NCI-H446 treated with DMSO at 0.1 percent for 48 hours (cell line): ENCODE measurements at regions not wholly inside any gene's neighbourhood (a gene's known extent, or its start where the extent isn't known, plus 50 kb on each side); places are given as distances from the start of the nearest gene placed in this dataset.
"Not testable (repeated sequence)": the region's sequence is repeated elsewhere in the genome, so short reads cannot be mapped to it uniquely, and the experiment has no call there.

Experiments used
- DNase-seq: peaks from one replicate; lab custom pipeline; 2025; lab: John Stamatoyannopoulos, UW

DNA sequence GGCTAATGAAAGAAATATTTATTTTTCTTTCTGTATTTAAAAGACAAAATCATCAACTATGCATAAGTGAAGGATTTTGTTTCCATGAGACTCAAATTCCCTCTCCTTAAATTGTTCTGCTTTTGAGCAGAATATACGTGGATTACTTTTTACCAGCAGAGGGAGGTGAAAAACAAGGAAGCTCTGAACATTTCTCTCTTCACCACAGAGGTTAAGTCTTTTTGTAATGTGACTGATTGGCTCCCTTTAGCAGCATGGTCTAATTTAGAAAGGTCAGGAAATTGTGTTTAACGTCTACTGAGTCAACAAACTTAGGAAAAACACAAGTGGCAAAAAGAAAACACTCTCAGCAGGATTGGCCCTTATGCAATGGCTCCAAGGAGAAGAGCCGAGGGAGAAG, 55.1 kb upstream of the F9 start:
- DNase-seq, result no peak

DNA sequence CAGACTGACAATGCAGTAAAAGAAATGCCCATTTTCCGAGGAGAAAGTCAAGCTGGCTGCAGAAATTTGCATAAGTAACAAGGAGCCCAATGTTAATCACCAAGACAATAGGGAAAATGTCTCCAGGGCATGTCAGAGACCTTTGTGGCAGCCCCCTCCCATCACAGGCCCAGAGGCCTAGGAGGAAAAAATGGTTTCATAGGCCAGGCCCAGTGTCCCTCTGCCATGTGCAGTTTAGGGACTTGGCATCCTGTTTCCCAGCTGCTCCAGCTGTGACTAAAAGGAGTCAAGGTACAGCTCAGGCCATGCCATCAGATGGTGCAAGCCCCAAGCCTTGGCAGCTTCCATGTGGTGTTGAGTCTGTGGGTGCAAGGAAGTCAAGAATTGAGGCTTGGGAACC, 68.6 kb upstream of the F9 start:
- DNase-seq, result not testable (repeated sequence)

DNA sequence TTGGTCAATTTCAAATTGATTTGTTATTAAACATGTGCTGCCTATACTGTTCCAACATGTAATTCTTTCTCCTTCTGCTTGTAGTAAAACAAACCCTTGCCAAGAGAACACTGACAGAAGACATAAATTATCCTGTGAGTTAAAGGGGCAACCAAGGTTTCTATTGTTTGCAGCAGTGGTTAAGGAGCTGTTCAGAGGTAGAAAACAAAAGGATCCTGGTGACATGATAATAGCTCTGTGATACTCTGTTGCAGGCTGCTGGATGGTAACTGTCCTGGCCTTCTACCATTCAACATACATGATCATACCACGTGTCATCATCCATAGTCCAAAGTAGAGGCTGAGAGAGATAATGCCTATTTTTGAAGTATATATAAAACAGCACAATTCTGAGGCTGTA, 75.8 kb upstream of the F9 start:
- no peak for DNase-seq

DNA sequence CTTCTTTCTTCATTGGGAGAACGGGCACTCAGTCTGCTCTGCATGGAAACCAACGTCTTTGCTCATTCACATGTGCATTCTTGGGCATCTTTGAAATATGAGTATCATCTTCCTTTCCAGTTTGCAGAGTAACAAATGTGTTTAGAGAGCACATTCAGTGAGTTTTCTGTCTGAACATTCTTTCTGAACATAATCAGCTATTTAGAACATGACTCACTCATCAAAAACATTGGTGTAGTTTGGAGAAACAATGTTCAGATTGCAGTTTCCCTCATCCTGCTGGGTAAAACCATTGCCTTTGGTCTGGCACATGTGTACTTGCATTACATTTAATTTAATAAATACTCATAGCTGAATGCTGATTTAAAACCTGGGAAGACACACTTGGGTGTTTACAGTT, 81.5 kb upstream of the F9 start:
- DNase-seq, result no peak

DNA sequence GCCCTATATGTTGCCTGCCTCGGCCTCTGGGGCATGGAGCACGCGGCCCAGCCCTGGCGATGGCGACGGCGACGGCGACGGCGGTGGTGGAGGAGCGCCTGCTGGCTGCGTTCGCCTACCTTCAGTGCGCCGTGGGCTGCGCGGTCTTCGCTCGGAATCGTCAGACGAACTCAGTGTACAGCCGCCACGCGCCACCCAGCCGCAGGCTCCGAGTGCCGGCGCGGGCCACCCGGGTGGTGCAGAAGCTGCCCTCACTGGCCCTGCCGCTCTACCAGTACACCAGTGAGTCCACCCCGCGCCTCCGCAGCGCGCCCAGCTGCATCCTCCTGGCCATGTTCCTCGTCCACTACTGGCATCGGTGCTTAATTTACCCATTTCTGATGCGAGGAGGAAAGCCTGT, 83.7 kb upstream of the F9 start:
- no peak for DNase-seq

DNA sequence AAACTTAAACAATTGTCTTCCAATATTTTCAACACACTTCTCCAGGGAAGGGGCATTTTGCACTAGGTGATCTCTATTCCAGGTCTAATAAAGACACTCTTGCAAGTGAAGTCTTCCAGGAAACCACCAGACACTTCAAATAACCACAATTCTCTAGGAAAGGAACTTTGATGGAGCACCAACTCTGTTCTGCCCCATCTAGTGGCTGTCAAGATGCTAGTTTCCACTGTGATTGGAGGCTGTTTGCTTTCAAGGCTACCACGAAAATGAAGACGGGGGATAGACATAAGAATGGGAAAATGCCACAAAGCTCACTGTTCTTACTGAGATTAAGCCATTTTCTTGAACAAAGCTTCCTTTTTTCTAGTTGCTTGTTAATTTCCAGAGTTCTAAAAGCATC, 100.6 kb upstream of the F9 start:
- no peak for DNase-seq

DNA sequence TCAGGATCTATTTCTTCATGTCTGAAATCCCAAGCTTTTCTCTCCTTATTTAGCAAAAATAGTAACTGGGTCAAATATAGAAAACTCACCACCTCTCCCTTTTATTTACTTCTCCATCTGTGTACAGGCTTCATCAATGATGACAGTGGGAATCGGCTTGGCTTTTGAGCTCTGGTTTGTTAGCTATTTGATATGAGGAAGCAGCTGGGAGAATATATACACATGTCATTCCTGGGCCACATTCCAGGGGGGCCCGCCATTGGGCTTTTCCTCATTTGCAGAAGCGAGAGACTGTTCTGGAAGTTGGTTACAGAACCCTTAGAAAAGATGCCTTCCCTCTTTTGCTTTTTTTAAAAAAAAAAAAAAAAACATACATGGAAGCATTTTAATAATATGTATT, 107.4 kb upstream of the F9 start:
- DNase-seq, result no peak

DNA sequence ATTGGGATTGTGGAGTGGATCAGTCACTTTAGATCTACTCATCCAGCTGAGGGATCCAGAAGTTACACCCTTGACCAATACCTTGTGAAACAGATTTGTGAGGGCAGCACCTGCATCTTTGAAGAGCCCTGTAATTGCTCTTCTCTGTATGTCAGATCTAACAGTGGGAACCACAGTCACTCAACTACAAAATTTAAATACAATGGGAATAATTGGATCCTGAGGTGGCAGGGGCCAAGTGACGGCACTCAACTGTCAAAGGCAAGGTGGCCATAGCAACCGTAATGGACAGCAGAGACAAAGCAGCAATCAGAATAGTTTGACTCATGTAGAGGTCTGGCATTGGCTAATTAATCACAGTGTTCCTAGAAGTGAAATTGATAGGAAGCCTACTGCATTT, 132.3 kb upstream of the F9 start:
- DNase-seq, result not testable (repeated sequence)

DNA sequence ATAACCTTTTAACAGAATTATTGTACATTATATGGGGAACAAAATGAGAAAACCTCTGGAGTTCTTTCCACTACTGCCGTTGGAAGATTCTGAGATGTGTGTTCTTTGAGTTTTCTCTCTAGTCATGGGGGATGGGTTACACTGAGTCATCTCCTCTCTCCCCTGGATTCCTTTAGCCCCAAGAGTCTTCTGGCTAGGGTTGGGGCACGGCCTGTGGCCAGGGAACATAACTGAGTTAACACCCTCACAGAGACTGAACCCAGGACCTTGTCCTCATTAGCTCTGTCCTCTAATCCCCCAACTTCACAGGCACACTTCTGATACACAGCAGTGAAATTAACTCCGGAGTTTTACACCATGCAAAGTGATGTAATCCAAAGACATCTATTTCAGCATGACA, 142.3 kb upstream of the F9 start:
- DNase-seq, result no peak

DNA sequence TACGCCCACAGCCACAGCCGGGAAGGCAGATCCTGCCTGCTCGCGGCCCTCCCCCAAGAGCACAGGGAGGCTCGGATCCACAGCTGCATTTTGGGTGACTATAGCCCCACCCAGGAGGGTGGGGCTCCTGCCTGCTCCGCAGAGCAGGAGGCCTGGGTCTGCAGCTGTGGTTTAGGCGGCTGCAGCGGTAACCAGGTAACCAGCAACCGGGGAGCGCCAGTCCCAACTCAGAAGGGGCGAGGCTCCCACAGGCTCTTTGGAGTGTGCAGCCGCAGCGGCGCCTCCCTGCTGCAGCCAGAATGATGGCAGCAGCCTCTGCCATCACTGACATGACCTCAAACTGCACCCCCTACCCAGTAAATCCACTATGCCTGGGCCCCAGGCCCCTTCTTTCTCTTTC, 148.0 kb upstream of the F9 start:
- no peak for DNase-seq

DNA sequence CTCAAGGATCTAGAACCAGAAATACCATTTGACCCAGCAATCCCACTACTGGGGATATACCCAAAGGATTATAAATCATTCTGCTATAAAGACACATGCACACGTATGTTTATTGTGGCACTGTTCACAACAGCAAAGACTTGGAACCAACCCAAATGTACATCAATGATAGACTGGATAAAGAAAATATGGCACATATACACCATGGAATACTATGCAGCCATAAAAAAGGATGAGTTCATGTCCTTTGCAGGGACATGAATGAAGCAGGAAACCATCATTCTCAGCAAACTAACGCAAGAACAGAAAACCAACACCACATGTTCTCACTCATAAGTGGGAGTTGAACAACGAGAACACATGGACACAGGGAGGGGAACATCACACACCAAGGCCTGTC, 154.0 kb upstream of the F9 start:
- not testable (repeated sequence) for DNase-seq

DNA sequence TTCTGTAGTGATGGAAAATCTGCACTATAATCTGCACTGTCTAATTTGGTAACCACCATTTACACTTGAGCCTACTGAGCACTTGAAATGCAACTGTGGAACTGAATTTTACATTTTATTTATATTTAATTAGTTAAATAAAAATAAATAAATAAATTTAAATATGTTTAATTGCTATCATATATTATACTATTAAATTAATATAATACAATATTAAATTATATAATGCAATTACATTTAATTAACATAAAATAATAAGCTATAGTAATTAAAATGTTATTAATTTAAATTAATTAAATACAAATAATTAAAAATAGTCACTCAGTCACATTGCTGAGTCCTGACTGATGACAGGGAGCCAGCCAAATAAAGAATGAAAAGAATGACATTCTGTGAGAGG, 170.2 kb upstream of the F9 start:
- DNase-seq, result no peak

DNA sequence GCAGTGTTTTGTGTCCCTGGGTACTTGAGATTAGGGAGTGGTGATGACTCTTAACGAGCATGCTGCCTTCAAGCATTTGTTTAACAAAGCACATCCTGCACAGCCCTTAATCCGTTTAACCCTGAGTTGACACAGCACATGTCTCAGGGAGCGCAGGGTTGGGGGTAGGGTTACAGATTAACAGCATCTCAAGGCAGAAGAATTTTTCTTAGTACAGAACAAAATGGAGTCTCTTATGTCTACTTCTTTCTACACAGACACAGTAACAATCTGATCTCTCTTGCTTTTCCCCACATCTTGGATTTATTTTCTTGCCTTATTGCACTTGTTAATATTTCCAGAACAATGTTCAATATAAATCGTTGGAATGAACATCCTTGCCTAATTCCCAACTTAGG, 187.9 kb upstream of the F9 start:
- not testable (repeated sequence) for DNase-seq

DNA sequence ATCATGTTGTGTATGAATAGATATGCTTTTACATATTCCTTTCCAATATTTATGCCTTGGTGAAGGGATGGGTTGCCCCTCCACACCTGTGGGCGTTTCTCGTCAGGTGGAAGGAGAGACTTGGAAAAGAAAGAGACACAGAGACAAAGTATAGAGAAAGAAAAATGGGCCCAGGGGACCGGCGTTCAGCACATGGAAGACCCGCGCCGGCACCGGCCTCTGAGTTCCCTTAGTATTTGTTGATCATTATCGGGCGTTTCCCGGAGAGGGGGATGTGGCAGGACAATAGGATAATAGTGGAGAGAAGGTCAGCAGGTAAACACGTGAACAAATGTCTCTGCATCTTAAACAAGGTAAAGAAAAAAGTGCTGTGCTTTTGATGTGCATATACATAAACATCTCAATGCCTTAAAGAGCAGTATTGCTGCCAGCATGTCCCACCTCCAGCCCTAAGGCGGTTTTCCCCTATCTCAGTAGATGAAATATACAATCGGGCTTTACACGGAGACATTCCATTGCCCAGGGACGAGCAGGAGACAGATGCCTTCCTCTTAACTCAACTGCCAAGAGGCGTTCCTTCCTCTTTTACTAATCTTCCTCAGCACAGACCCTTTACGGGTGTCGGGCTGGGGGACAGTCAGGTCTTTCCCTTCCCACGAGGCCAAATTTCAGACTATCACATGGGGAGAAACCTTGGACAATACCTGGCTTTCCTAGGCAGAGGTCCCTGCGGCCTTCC, 188.5 kb upstream of the F9 start:
- not testable (repeated sequence) for DNase-seq

DNA sequence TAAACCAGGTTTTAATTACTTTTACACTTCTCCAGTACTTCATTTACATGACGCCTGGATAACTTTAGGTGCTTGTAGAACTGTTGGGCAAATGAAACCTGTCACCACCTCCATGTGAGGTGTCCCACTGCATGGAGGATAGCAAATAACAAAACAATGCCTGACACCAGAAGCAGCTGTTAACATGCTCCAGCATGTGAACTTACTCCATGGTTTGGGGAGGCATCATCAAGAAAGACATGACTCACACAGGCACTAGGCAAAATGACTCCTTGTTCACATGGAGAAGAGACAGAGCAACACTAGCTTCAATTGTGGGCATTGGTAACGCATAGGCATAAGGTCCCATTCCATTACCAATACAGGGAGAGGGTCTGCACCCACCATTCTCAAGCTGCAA, 198.1 kb upstream of the F9 start:
- DNase-seq, result no peak

DNA sequence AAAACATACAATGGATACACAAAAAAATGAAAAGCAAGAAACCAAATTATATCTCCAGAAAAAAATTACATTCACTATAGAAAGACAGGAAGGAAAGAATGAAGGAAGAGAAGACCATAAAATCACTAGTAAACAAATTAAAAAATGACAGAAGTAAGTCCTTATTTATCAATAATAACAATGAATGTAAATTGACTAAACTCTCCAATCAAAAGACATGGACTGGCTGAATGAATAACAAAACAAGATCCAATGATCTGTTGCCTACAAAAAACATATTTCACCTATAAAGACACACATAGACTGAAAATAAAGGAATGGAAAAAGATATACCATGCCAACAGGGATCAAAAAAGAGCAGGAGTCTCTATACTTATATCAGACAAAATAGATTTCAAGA, 203.2 kb upstream of the F9 start:
- DNase-seq, result no peak

DNA sequence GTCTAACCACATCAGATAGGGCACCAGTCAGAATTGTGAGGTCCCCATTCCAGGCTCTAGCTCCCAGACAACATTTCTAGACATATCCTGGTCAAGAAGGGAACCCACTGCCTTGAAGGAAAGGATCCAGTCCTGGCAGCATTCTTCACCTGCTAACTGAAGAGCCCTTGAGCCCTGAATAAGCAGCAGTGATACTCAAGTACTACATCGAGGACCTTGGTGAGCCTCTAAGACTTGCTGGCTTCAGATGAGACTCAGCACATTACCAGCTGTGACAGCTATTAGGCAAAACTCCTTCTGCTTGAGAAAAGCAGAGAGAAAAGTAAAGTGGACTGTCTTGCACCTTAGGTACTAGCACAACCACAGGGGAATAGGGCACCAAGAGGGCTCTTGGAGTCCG, 205.8 kb upstream of the F9 start:
- DNase-seq, result no peak

DNA sequence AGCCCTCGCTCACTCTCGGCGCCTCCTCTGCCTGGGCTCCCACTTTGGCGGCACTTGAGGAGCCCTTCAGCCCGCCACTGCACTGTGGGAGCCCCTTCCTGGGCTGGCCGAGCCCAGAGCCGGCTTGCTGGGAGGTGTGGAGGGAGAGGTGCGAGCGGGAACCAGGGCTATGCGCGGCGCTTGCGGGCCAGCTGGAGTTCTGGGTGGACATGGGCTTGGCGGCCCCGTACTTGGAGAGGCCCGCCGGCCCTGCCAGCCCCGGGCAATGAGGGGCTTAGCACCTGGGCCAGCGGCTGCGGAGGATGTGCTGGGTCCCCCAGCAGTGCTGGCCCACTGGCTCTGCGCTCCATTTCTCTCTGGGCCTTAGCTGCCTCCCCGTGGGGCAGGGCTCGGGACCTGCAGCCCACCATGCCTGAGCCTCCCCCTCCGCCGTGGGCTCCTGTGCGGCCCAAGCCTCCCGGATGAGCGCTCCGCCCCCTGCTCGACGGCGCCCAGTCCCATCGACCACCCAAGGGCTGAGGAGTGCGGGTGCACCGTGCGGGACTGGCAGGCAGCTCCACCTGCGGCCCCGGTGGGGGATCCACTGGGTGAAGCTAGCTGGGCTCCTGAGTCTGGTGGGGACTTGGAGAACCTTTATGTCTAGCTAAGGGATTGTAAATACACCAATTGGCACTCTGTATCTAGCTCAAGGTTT, 209.7 kb upstream of the F9 start:
- DNase-seq, result not testable (repeated sequence)

DNA sequence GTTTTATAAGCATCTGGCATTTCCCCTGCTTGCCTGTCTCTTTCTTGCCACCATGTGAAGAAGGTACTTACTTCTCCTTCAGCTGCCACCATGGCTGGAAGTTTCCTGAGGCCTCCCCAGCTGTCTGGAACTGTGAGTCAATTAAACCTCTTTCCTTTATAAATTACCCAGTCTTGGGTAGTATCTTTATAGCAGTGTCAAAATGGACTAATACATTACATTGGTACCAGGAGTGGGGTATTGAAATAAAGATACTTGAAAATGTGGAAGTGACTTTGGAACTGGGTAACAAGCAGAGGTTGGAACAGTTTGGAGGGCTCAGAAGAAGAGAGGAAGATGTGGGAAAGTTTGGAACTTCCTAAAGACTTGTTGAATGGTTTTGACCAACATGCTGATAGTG, 223.9 kb upstream of the F9 start:
- DNase-seq, result not testable (repeated sequence)

DNA sequence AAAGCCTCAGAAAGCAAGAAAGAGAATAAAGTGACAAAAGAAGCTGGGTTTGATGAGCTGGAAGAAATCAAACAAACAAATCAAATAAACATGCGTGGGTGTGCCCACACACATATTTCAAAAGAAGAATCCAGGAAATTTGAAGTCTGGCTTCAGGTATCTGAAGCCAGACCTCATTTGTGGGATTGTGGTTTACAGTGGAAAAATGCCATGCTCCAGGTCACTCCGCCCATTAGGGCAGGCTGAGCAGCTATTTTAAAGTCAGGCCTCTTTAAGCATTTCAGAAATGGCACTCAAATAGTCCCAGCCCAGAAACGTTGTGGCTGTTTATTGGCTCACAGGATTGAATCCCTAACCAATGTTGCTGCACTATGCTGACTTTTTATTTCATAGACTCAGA, 226.1 kb upstream of the F9 start:
- DNase-seq, result no peak

DNA sequence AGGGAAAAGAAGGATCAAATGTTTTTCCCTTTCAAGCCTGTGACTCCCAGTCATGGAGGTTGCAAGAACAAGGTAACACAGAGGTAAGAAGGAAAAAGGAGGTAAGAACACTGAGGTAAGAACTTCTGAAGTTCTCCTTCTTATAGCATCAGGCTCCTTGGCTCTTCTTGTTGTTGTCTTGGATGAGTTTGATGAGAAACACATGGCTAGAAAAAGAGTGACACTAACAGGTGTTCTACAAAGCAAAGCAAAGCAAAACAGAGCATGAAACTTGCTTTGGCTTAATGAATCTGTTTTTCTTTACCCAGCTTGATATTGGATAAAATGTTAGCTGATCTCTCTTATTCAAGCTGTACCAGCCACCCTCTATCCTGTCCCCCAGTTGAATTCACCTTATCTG, 231.2 kb upstream of the F9 start:
- DNase-seq, result no peak

DNA sequence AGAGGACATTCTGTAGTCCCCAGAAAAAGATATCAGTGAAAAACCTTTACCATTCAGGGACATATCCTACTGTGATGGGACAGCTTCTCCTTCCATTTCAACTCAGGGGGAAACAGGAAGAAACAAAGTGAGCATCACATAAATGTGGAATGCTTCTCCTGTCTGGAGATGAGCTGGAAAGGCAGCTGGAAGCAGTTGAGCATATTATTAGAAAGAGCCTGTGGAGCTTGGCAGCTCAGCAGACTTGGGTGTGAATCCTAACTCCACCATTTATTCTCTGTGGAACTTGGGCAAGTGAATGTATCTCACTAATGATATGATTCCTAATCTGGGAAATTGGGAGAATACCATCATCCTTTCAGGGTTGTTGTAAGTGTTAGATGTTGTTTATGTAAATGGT, 232.1 kb upstream of the F9 start:
- DNase-seq, result no peak

DNA sequence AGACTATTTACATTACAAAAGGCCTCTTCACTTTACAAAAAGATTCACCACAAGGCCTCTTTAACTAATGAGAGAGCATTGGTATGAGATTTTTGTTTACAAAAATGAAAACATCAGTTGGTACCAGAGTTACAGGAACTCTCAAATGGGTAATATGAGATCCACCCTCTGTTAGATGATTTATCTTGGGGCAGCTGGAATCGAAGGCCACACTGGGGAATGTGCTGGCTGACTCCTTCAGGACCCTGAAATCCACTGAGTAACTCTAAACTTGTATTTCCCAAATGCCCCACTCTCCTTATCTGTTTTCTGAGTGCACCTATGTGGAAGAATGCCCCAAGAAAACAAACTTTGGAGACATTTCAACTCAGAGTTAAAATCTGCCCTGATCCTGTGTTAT, 232.9 kb upstream of the F9 start:
- no peak for DNase-seq

DNA sequence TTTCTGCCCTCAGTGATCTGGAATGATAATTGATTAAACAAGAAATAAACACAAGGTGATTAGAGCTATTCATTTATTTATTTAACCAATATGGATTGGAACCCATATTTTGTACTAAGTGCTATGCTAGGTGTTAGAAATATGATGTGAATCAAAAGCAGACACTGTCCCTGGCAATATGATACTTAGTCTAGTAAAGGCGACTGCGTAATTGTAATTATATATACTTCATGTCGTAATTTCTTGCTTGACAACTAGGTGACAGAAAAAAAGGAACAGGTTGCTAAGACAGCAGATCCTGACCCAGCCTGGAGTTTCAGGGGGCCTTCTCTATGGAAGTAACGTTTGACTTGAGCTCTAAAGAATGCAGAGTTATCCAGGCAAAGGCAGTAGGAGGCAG, 236.5 kb upstream of the F9 start:
- DNase-seq, result no peak
